K562 (cell line): ENCODE measurements at regions not wholly inside any gene's neighbourhood (a gene's known extent, or its start where the extent isn't known, plus 50 kb on each side); places are given as distances from the start of the nearest gene placed in this dataset.

Source experiments
- ARID1B ChIP-seq: fragments of 450-650 bp; IDR thresholded peaks from 2 replicates; pipeline ENCODE4 v1.6.1; 2016; ENCODE audit warnings: antibody characterized with exemption, mild to moderate bottlenecking, inconsistent platforms
- ARID2 ChIP-seq: fragments of 450-650 bp; IDR thresholded peaks from 2 replicates; pipeline ENCODE4 v1.6.1; 2017; ENCODE audit warnings: antibody characterized with exemption, mild to moderate bottlenecking
- BDP1 ChIP-seq: IDR thresholded peaks from 3 replicates; pipeline ENCODE4 v1.6.1; 2011; ENCODE audit not compliant: insufficient read length, insufficient read depth
- BRCA1 ChIP-seq, 2 experiments: fragments of 450-650 bp in 1 of 2; sonication (generic) in 1 of 2; formaldehyde crosslinking in 1 of 2; IDR thresholded peaks; 2 replicates each; pipeline versions ENCODE4 v1.5.0 to v1.6.1; 2017 to 2020; ENCODE audit warnings: mild to moderate bottlenecking in 1 of 2, missing genetic modification reagents in 1 of 2
- CBFA2T2 ChIP-seq: fragments of 450-650 bp; conservative IDR thresholded peaks from 2 replicates; pipeline ENCODE4 v1.6.1; 2017; ENCODE audit warnings: mild to moderate bottlenecking
- CLOCK ChIP-seq: fragments of 250-450 bp; sonication (Bioruptor Pico); IDR thresholded peaks from 2 replicates; pipeline ENCODE4 v1.4.0; 2020; ENCODE audit warnings: mild to moderate bottlenecking, moderate library complexity, borderline replicate concordance
- CXXC5 ChIP-seq: fragments of 250-450 bp; sonication (Bioruptor Pico); IDR thresholded peaks from 2 replicates; pipeline ENCODE4 v1.8.0; 2022; ENCODE audit warnings: inconsistent platforms, mild to moderate bottlenecking, moderate library complexity
- DEAF1 ChIP-seq: fragments of 450-650 bp; formaldehyde crosslinking; IDR thresholded peaks from 2 replicates; pipeline ENCODE4 v1.4.0; 2020; ENCODE audit warnings: mild to moderate bottlenecking, moderate library complexity
- ETS2 ChIP-seq: IDR thresholded peaks from 2 replicates; pipeline ENCODE4 v1.6.1; 2016; ENCODE audit warnings: borderline replicate concordance, missing genetic modification characterization, mild to moderate bottlenecking, moderate library complexity, missing compliant biosample characterization; ENCODE audit not compliant: poor library complexity, severe bottlenecking
- FOXJ3 ChIP-seq: sonication (generic); formaldehyde crosslinking; IDR thresholded peaks from 2 replicates; pipeline ENCODE4 v1.4.0; 2020; ENCODE audit warnings: mild to moderate bottlenecking, missing genetic modification reagents
- HNRNPUL1 ChIP-seq: fragments of 200-400 bp; formaldehyde crosslinking; IDR thresholded peaks from 2 replicates; pipeline ENCODE4 v1.6.1; 2017; ENCODE audit warnings: low read length
- MNT ChIP-seq, 2 experiments: fragments of 450-650 bp; conservative IDR thresholded peaks; 2 replicates each; pipeline ENCODE4 v1.6.1; 2017; ENCODE audit warnings: mild to moderate bottlenecking in 2 of 2, moderate library complexity in 2 of 2
- NKRF ChIP-seq: fragments of 450-650 bp; IDR thresholded peaks from 2 replicates; pipeline ENCODE4 v1.6.1; 2016; ENCODE audit warnings: borderline replicate concordance
- NR2F6 ChIP-seq: fragments of 450-650 bp; formaldehyde crosslinking; IDR thresholded peaks from 2 replicates; pipeline ENCODE4 v1.4.0; 2020; ENCODE audit warnings: mild to moderate bottlenecking
- SOX6 ChIP-seq: fragments of 450-650 bp; IDR thresholded peaks from 2 replicates; pipeline ENCODE4 v1.6.1; 2014; ENCODE audit warnings: mild to moderate bottlenecking
- USF2 ChIP-seq: sonication (generic); formaldehyde crosslinking; IDR thresholded peaks from 2 replicates; pipeline ENCODE4 v1.5.0; 2020; ENCODE audit warnings: missing genetic modification reagents
- ZNF436 ChIP-seq: fragments of 250-450, 450-650 bp; sonication (Bioruptor Pico); formaldehyde crosslinking; IDR thresholded peaks from 2 replicates; pipeline ENCODE4 v1.7.0; 2020; ENCODE audit warnings: mild to moderate bottlenecking
- TF ChIP-seq, protein P1 (sequence below): fragments of 250-450 bp; sonication (Bioruptor Pico); IDR thresholded peaks from 2 replicates; pipeline ENCODE4 v1.5.0; 2020; ENCODE audit warnings: mild to moderate bottlenecking

DNA sequence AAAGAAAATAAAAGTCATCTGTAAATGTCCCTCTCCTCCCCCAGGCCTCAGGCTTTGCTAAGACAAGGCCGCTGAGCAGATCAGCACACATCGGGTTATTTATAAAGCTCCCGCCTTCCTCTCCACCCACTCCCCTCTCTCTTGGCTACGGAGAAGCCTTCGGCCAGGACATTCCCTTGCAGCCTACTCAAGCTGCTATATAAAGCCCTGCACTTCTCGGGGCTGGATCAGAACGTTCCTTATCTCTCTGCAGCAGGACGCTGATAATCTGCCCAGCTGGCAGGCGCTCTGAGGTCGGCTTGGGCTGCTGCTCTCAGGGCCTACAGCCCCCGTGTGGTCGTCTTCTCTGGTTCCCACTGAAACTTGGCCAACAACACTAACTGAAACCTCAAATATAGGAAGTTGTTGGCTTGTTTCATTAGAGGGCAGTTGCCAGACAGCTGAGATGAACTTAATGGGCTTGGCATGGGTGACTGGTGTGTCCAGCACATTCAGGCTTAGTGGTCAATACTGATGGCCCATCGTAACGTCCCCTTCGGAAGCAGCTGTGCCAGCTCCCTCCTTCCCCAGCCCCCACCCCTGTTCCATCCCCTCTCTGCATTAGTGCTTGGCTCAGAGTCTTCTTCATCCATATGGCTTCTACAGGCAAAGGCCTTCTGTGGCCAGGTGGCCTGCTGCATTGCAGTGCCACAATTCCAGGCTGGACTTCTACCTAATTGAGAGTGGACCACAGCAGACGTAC, 64.6 kb downstream of the IER5 start (continued):
- TF ChIP-seq CLOCK (CRISPR knock-in tag) (no peak), ARID2 (no peak), DEAF1 (peak; percentile 79), HNRNPUL1 (no peak), ARID1B (peak; percentile 99), SOX6 (peak; percentile 97), NR2F6 (CRISPR knock-in tag) (no peak), CXXC5 (CRISPR knock-in tag) (peak; percentile 100), FOXJ3 (CRISPR knock-in tag) (no peak), BDP1 (no peak), CBFA2T2 (peak; percentile 98), ETS2 (tag) (no peak), BRCA1 (IDR thresholded peaks at IDR 0.05) (no peak), BRCA1 (CRISPR knock-in tag; IDR thresholded peaks at IDR 0.05) (no peak), NKRF (no peak), ZNF436 (CRISPR knock-in tag) (no peak), USF2 (CRISPR knock-in tag) (no peak), MNT (conservative IDR thresholded peaks at IDR 0.05) (peak; percentile 42 to 83; a peak in 2 of 4 replicates)
- TF ChIP-seq, protein P1, sequence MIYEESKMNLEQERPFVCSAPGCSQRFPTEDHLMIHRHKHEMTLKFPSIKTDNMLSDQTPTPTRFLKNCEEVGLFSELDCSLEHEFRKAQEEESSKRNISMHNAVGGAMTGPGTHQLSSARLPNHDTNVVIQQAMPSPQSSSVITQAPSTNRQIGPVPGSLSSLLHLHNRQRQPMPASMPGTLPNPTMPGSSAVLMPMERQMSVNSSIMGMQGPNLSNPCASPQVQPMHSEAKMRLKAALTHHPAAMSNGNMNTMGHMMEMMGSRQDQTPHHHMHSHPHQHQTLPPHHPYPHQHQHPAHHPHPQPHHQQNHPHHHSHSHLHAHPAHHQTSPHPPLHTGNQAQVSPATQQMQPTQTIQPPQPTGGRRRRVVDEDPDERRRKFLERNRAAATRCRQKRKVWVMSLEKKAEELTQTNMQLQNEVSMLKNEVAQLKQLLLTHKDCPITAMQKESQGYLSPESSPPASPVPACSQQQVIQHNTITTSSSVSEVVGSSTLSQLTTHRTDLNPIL (CRISPR knock-in tag): no peak
